HFF-Myc (cell line): ENCODE measurements at regions not wholly inside any gene's neighbourhood (a gene's known extent, or its start where the extent isn't known, plus 50 kb on each side); places are given as distances from the start of the nearest gene placed in this dataset.

Experiments
- DNase-seq: peaks from one replicate; pipeline ENCODE4 v3.0.0-alpha.2; 2011; ENCODE audit warnings: low read depth; ENCODE audit errors: extremely low read depth
- H3K4me3 ChIP-seq: replicated peaks from 2 replicates; pipeline ENCODE4 v1.5.1; 2011; ENCODE audit warnings: low read depth, mild to moderate bottlenecking, control low read depth, low read length
- CTCF ChIP-seq: IDR thresholded peaks from 2 replicates; pipeline ENCODE4 v1.5.1; 2012; ENCODE audit warnings: mild to moderate bottlenecking, low read depth, low read length, control low read depth; ENCODE audit errors: missing control alignments

GRCh38 chr6:77074037-77074713 is 389.1 kb downstream of the HTR1B start:
- TF ChIP-seq CTCF, result no peak
- no peak overlapping the region for H3K4me3 ChIP-seq
- no peak for DNase-seq

- H3K4me3 ChIP-seq, result no peak overlapping the region
- no peak for TF ChIP-seq CTCF
- DNase-seq, result no peak
Observed at GRCh38 chr6:77073410-77073760, 389.9 kb downstream of the HTR1B start.

GRCh38 chr6:77072694-77073409 is 390.4 kb downstream of the HTR1B start:
- H3K4me3 ChIP-seq, result no peak overlapping the region
- DNase-seq, result no peak
- no peak for TF ChIP-seq CTCF

- no peak for DNase-seq
- no peak overlapping the region for H3K4me3 ChIP-seq
- no peak for TF ChIP-seq CTCF
Observed at GRCh38 chr6:77063494-77063893, 399.8 kb downstream of the HTR1B start.

- TF ChIP-seq CTCF, result no peak
- no peak overlapping the region for H3K4me3 ChIP-seq
- no peak for DNase-seq
Observed at GRCh38 chr6:77055711-77056110, 407.6 kb downstream of the HTR1B start.

DNA sequence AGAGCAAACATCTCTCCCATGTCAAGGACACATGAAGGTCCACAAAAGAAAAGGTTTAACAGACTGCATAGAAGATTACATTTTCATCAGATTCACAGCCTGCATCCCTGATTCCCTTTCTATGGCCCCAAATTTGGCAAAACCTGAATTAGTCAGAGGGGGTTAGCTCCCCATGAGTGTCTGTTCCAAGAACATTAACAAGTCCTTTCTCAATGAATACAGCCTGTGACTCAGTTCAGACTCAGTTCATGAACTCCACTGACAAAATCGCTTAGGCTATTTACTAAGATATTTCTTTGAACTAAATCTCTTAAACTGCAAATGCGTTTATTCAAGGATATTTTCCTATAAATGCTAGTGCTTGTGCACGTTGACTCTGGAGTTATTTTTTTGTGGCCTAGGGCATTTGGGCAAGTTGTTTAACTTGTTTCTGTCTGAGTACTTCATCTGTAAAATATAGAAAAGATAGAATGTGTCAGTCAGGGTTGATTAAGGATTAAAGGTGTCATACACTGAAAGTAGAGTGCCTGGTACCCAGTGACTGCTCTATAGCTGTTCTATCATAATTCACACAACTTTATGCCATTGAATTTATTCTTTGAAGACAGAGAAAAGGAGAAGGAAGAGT is 422.6 kb downstream of the HTR1B start:
- H3K4me3 ChIP-seq, result no peak overlapping the region
- no peak for DNase-seq
- TF ChIP-seq CTCF, result no peak

GRCh38 chr6:77038807-77039206 is 424.5 kb downstream of the HTR1B start:
- no peak overlapping the region for H3K4me3 ChIP-seq
- DNase-seq, result no peak
- TF ChIP-seq CTCF, result no peak
